Transverse colon (tissue), 4 donors: ENCODE measurements at regions not wholly inside any gene's neighbourhood (a gene's known extent, or its start where the extent isn't known, plus 50 kb on each side); places are given as distances from the start of the nearest gene placed in this dataset.

Source experiments
- DNase-seq: peaks from one replicate; pipeline ENCODE4 v3.0.0-alpha.2; 2019
- H3K27ac ChIP-seq, 4 donors: fragments of 200-600 bp; sonication (generic); 2 replicates each; pipeline ENCODE4 v1.5.1; 2016 to 2018; ENCODE audit warnings: inconsistent platforms in 4 of 4
- H3K27me3 ChIP-seq: fragments of 200-600 bp; sonication (generic); 2 replicates; pipeline ENCODE4 v1.5.1; 2017; ENCODE audit warnings: inconsistent platforms
- H3K36me3 ChIP-seq, 4 donors: fragments of 200-600 bp; sonication (generic); 2 replicates each; pipeline ENCODE4 v1.5.1; 2017 to 2019; ENCODE audit warnings: inconsistent platforms in 4 of 4
- H3K4me1 ChIP-seq, 4 donors: fragments of 200-600 bp; sonication (generic); 2 replicates each; pipeline ENCODE4 v1.5.1; 2017 to 2020; ENCODE audit warnings: inconsistent platforms in 4 of 4
- H3K4me3 ChIP-seq, 4 donors: fragments of 200-600 bp; sonication (generic); 1 replicate in 1 of 4; 2 replicates in 3 of 4; pipeline versions ENCODE4 v1.5.1 to v1.6.1; 2017 to 2019; ENCODE audit warnings: inconsistent platforms in 4 of 4
- H3K9me3 ChIP-seq, 2 donors: fragments of 200-600 bp; sonication (generic); 2 replicates each; pipeline ENCODE4 v1.5.1; 2017 to 2019; ENCODE audit warnings: inconsistent platforms in 2 of 2
- CTCF ChIP-seq, 5 experiments: fragments of 200-600 bp in 3 of 5; fragments of 450-650 bp in 2 of 5; sonication (generic) in 3 of 5; IDR thresholded peaks; 1 replicate in 2 of 5; 2 replicates in 3 of 5; pipeline ENCODE4 v1.5.1; 2016 to 2017; ENCODE audit warnings: antibody characterized with exemption in 5 of 5, inconsistent platforms in 3 of 5, mild to moderate bottlenecking in 2 of 5, moderate library complexity in 1 of 5
- EP300 ChIP-seq: sonication (generic); formaldehyde crosslinking; IDR thresholded peaks from one replicate; pipeline ENCODE4 v1.6.1; 2017; ENCODE audit warnings: antibody characterized with exemption, low read depth
- POLR2A ChIP-seq: fragments of 450-650 bp; IDR thresholded peaks from one replicate; pipeline ENCODE4 v1.6.1; 2016; ENCODE audit warnings: antibody characterized with exemption, mild to moderate bottlenecking, moderate library complexity
- POLR2AphosphoS5 ChIP-seq, 3 donors: sonication (generic); formaldehyde crosslinking; IDR thresholded peaks; one replicate each; pipeline ENCODE4 v1.6.1; 2016; ENCODE audit warnings: antibody characterized with exemption in 3 of 3
- WGBS, 2 donors: methylation state at CpG; one replicate each; pipeline ENCODE4 v1.1.5; 2018; ENCODE audit warnings: low coverage in 1 of 2; 5-methylcytosine and 5-hydroxymethylcytosine counted together
- in situ Hi-C, 4 donors: fragments of 200-750 bp; cut with MboI; loops; one replicate each; pipeline versions ENCODE4 v1.15.0 to v1.15.1; 2017; ENCODE audit warnings: low sequenced_read_pairs in 3 of 4, low pct_ligation_motif_present in 1 of 4, low pct_unique_long_range_greater_than_20kb in 1 of 4
- intact Hi-C: fragments of 100-400 bp; cut with DNase I; formaldehyde crosslinking; loops from one replicate; pipeline ENCODE4 v1.15.1; 2023; ENCODE audit warnings: low total_unique reads

GRCh38 chr1:232247669-232248068 is 382.3 kb downstream of the SIPA1L2 start:
- no peak for DNase-seq
- no peak overlapping the region for H3K27ac ChIP-seq
- in situ Hi-C loops (no loop called here), intact Hi-C loops (no loop called here)
- WGBS, 2 donors = 55 to 83% methylated on average over 3 of the region's 3 CpGs
- TF ChIP-seq EP300 (no peak), POLR2A (no peak), CTCF (IDR thresholded peaks at IDR 0.05) (no peak), POLR2AphosphoS5 (IDR thresholded peaks at IDR 0.05) (no peak)
- no peaks in the 10 kb centered on the region for H3K27me3 ChIP-seq
- H3K36me3 ChIP-seq = no peaks in the 10 kb centered on the region
- H3K4me1 ChIP-seq = peaks cover 0 to 3% (median 0%) of the 10 kb centered on the region in 4 donors
- H3K9me3 ChIP-seq = no peaks in the 10 kb centered on the region
- no peak overlapping the region for H3K4me3 ChIP-seq

- Histone ChIP-seq H3K9me3 (no peaks in the 10 kb centered on the region), H3K4me3 (no peak overlapping the region), H3K27me3 (no peaks in the 10 kb centered on the region), H3K27ac (no peak overlapping the region), H3K36me3 (no peaks in the 10 kb centered on the region), H3K4me1 (peaks cover 0 to 3% (median 0%) of the 10 kb centered on the region in 4 donors)
- intact Hi-C loops (no loop called here), in situ Hi-C loops (no loop called here)
- TF ChIP-seq POLR2AphosphoS5 (IDR thresholded peaks at IDR 0.05) = no peak
- no peak for TF ChIP-seq EP300
- no peak for TF ChIP-seq CTCF (IDR thresholded peaks at IDR 0.05)
- TF ChIP-seq POLR2A = no peak
- DNase-seq = no peak
- WGBS, 2 donors = 71 to 89% methylated on average over 1 of the region's 1 CpG
Measured at GRCh38 chr1:232244426-232244825, 385.5 kb downstream of the SIPA1L2 start.

- Histone ChIP-seq H3K27ac (no peak overlapping the region), H3K36me3 (no peaks in the 10 kb centered on the region), H3K27me3 (no peaks in the 10 kb centered on the region), H3K9me3 (no peaks in the 10 kb centered on the region), H3K4me1 (no peaks in the 10 kb centered on the region), H3K4me3 (no peak overlapping the region)
- TF ChIP-seq EP300 = no peak
- TF ChIP-seq POLR2AphosphoS5 (IDR thresholded peaks at IDR 0.05) = no peak
- TF ChIP-seq CTCF (IDR thresholded peaks at IDR 0.05) = no peak
- TF ChIP-seq POLR2A = no peak
- no peak for DNase-seq
- 28 to 41% methylated on average over 6 of the region's 6 CpGs for WGBS, 2 donors
- in situ Hi-C loops (no loop called here), intact Hi-C loops (no loop called here)
Measured at GRCh38 chr1:232239998-232240397, 389.9 kb downstream of the SIPA1L2 start.

- WGBS, 2 donors = 68 to 72% methylated on average over 3 of the region's 3 CpGs
- H3K4me1 ChIP-seq = no peaks in the 10 kb centered on the region
Measured at GRCh38 chr1:232239522-232239921, 390.4 kb downstream of the SIPA1L2 start.

More at GRCh38 chr1:232239522-232239921, 390.4 kb downstream of the SIPA1L2 start:
- intact Hi-C loops (no loop called here), in situ Hi-C loops (no loop called here)
- H3K9me3 ChIP-seq = no peaks in the 10 kb centered on the region
- no peak for TF ChIP-seq POLR2A
- TF ChIP-seq CTCF (IDR thresholded peaks at IDR 0.05) = no peak
- TF ChIP-seq EP300 = no peak
- no peak overlapping the region for H3K27ac ChIP-seq
- no peaks in the 10 kb centered on the region for H3K27me3 ChIP-seq
- no peak for DNase-seq
- H3K4me3 ChIP-seq = no peak overlapping the region
- no peaks in the 10 kb centered on the region for H3K36me3 ChIP-seq
